GM23338 (cell line): ENCODE measurements at regions not wholly inside any gene's neighbourhood (a gene's known extent, or its start where the extent isn't known, plus 50 kb on each side); places are given as distances from the start of the nearest gene placed in this dataset.

Experiments used
- EZH2 ChIP-seq: fragments of 200-600 bp; sonication (generic); IDR thresholded peaks from one replicate; pipeline ENCODE4 v1.8.0; 2017; ENCODE audit warnings: antibody characterized with exemption, mild to moderate bottlenecking, low read depth; ENCODE audit not compliant: unreplicated experiment
- EZH2phosphoT487 ChIP-seq: fragments of 200-600 bp; sonication (generic); IDR thresholded peaks from one replicate; pipeline ENCODE4 v1.8.1; 2018; ENCODE audit warnings: antibody characterized with exemption; ENCODE audit not compliant: unreplicated experiment
- TF ChIP-seq, protein P1 (sequence below), 2 experiments: fragments of 200-600 bp in 1 of 2; sonication (generic) in 1 of 2; conservative IDR thresholded peaks; 2 replicates each; pipeline versions ENCODE4 v1.5.1 to v1.6.1; 2016 to 2017; ENCODE audit warnings: antibody characterized with exemption in 2 of 2, low read depth in 2 of 2, mild to moderate bottlenecking in 2 of 2, moderate library complexity in 1 of 2

DNA sequence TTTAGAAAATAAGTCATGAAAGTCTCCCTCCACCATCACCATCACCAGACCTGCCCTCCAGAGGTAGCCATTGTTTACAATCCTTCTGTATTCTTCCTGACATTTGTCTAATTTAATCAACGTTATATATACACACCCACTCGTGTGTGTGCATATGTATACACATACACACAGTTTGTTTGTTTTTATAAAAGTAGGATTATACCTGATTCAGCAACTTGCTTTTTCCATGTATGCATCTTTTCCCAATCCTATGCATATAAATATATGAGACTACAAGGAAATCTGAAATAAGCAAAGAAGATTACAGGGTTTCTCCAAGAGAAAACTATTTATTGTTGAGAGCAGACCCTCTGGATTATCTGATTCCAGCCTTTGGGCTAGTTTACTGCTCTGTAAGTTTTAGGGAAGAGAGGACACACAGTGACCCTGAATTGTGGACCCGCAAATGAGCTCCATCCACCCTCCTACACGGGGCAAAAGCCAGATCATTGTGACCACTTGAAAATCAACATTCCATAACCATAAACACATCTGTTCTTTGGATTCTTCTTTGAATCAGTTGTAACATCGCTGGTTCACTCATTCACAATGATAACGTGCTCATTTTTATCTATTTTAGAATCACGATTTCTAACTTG is 104.3 kb downstream of the CPN2 start:
- TF ChIP-seq, protein P1, sequence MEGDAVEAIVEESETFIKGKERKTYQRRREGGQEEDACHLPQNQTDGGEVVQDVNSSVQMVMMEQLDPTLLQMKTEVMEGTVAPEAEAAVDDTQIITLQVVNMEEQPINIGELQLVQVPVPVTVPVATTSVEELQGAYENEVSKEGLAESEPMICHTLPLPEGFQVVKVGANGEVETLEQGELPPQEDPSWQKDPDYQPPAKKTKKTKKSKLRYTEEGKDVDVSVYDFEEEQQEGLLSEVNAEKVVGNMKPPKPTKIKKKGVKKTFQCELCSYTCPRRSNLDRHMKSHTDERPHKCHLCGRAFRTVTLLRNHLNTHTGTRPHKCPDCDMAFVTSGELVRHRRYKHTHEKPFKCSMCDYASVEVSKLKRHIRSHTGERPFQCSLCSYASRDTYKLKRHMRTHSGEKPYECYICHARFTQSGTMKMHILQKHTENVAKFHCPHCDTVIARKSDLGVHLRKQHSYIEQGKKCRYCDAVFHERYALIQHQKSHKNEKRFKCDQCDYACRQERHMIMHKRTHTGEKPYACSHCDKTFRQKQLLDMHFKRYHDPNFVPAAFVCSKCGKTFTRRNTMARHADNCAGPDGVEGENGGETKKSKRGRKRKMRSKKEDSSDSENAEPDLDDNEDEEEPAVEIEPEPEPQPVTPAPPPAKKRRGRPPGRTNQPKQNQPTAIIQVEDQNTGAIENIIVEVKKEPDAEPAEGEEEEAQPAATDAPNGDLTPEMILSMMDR (conservative IDR thresholded peaks at IDR 0.05; ENCODE audit: low read depth in 2 of 2) = no peak
- TF ChIP-seq EZH2 (no peak), EZH2phosphoT487 (no peak)
